HCT116 (cell line): ENCODE measurements at regions not wholly inside any gene's neighbourhood (a gene's known extent, or its start where the extent isn't known, plus 50 kb on each side); places are given as distances from the start of the nearest gene placed in this dataset.

Experiments used
- ATAC-seq: fragments of 200-7000 bp; cut with Tn5 transposase; 2 replicates; pipeline ENCODE4 v1.9.1; 2020; ENCODE audit warnings: mild to moderate bottlenecking, moderate library complexity
- BruUV-seq: library from RNA; stranded (reverse); fragments of 400-500 nt; replicated peaks from 2 replicates; lab custom pipeline; 2021; lab: Mats Ljungman, UMichigan
- CTCF ChIA-PET: fragments of 300-600 bp; sonication (Branson Sonifier 250); formaldehyde crosslinking; loops from one replicate; lab custom pipeline; 2021; ENCODE audit warnings: antibody characterized with exemption; lab: Charles Lee
- POLR2A ChIA-PET: fragments of 300-600, 350-600 bp; sonication (Branson Sonifier 250); formaldehyde crosslinking; loops from one replicate; lab custom pipeline; 2021; ENCODE audit warnings: antibody characterized with exemption; lab: Charles Lee
- RAD21 ChIA-PET, 2 experiments: fragments of 300-600 bp; sonication (Branson Sonifier 250); formaldehyde crosslinking; loops; one replicate each; lab custom pipeline; 2023; ENCODE audit warnings: low total read pairs in 2 of 2; ENCODE audit not compliant: uncharacterized antibody in 2 of 2, unreplicated experiment in 2 of 2, low non-redundant PET in 1 of 2; lab: Charles Lee
- DNase-seq: peaks from one replicate; pipeline ENCODE4 v3.0.0-alpha.2; 2010; ENCODE audit warnings: low read depth, low spot score
- H2AFZ ChIP-seq: fragments of 200-600 bp; shearing (Covaris generic), sonication (generic); 2 replicates; pipeline ENCODE4 v1.6.1; 2017; ENCODE audit warnings: low read depth, mixed run types, mixed read lengths, antibody characterized with exemption, low read length; ENCODE audit not compliant: poor library complexity, severe bottlenecking
- H3K27ac ChIP-seq: 2 replicates; pipeline ENCODE4 v1.5.1; 2012; ENCODE audit warnings: low read depth, low read length
- H3K27me3 ChIP-seq: fragments of 200-600 bp; sonication (generic); 2 replicates; pipeline ENCODE4 v1.6.1; 2016; ENCODE audit warnings: mixed run types, low read length, mixed read lengths; ENCODE audit not compliant: insufficient read depth
- H3K36me3 ChIP-seq, 2 experiments: fragments of 200-500 bp in 1 of 2; fragments of 200-600 bp in 1 of 2; sonication (Bioruptor generic) in 1 of 2; sonication (generic) in 1 of 2; 2 replicates each; pipeline versions ENCODE4 v1.5.1 to v1.6.1; 2014 to 2016; ENCODE audit warnings: low read length in 2 of 2, inconsistent platforms in 1 of 2, mixed read lengths in 1 of 2, mixed run types in 1 of 2; ENCODE audit not compliant: insufficient read depth in 2 of 2, control insufficient read depth in 1 of 2
- H3K4me1 ChIP-seq, 2 experiments: fragments of 200-600 bp in 1 of 2; sonication (generic) in 1 of 2; 2 replicates each; pipeline versions ENCODE4 v1.5.1 to v1.6.1; 2012 to 2017; ENCODE audit warnings: low read length in 2 of 2, inconsistent platforms in 1 of 2, mild to moderate bottlenecking in 1 of 2, mixed read lengths in 1 of 2, mixed run types in 1 of 2, moderate library complexity in 1 of 2; ENCODE audit not compliant: insufficient read depth in 2 of 2, control insufficient read depth in 1 of 2
- H3K4me2 ChIP-seq: fragments of 200-600 bp; sonication (generic); 2 replicates; pipeline ENCODE4 v1.6.1; 2017; ENCODE audit warnings: mixed run types, low read length, mixed read lengths
- H3K4me3 ChIP-seq, 2 experiments: fragments of 200-600 bp in 1 of 2; sonication (generic) in 1 of 2; replicated peaks in 1 of 2; 2 replicates each; pipeline ENCODE4 v1.5.1; 2011 to 2016; ENCODE audit warnings: low read length in 2 of 2, control low read depth in 1 of 2, low read depth in 1 of 2, mild to moderate bottlenecking in 1 of 2, mixed read lengths in 1 of 2, mixed run types in 1 of 2
- H3K79me2 ChIP-seq: fragments of 200-600 bp; sonication (generic); 2 replicates; pipeline ENCODE4 v1.6.1; 2017; ENCODE audit warnings: mild to moderate bottlenecking, mixed run types, low read length, moderate library complexity, mixed read lengths; ENCODE audit not compliant: insufficient read depth
- H3K9ac ChIP-seq: fragments of 200-600 bp; sonication (generic); 2 replicates; pipeline ENCODE4 v1.6.1; 2016; ENCODE audit warnings: low read length, mixed read lengths
- H3K9me2 ChIP-seq: fragments of 200-600 bp; sonication (generic), shearing (Covaris generic); 2 replicates; pipeline ENCODE4 v1.6.1; 2017; ENCODE audit warnings: mixed run types, mild to moderate bottlenecking, moderate library complexity; ENCODE audit not compliant: insufficient read depth
- H3K9me3 ChIP-seq, 2 experiments: fragments of 200-500 bp in 1 of 2; fragments of 200-600 bp in 1 of 2; sonication (Bioruptor generic) in 1 of 2; sonication (generic) in 1 of 2; 2 replicates each; pipeline ENCODE4 v1.6.1; 2014 to 2017; ENCODE audit warnings: low read length in 2 of 2, mixed read lengths in 2 of 2, inconsistent platforms in 1 of 2, low read depth in 1 of 2, mild to moderate bottlenecking in 1 of 2, mixed run types in 1 of 2, moderate library complexity in 1 of 2; ENCODE audit not compliant: control insufficient read depth in 1 of 2, insufficient read depth in 1 of 2
- H4K20me1 ChIP-seq: fragments of 200-600 bp; sonication (generic), shearing (Covaris generic); 2 replicates; pipeline ENCODE4 v1.6.1; 2017; ENCODE audit warnings: mixed run types, mild to moderate bottlenecking, moderate library complexity; ENCODE audit not compliant: insufficient read depth
- EGR1 ChIP-seq: IDR thresholded peaks from 2 replicates; pipeline ENCODE4 v1.6.1; 2012; ENCODE audit warnings: low read depth
- ELF1 ChIP-seq: IDR thresholded peaks from 2 replicates; pipeline ENCODE4 v1.6.1; 2012; ENCODE audit warnings: low read depth, borderline replicate concordance
- EZH2 ChIP-seq: fragments of 200-600 bp; sonication (generic); IDR thresholded peaks from 2 replicates; pipeline ENCODE4 v1.6.1; 2017; ENCODE audit warnings: antibody characterized with exemption, mixed run types
- JUND ChIP-seq: IDR thresholded peaks from 2 replicates; pipeline ENCODE4 v1.6.1; 2012
- POLR2A ChIP-seq: IDR thresholded peaks from 2 replicates; pipeline ENCODE4 v1.7.0; 2011; ENCODE audit warnings: borderline replicate concordance; ENCODE audit not compliant: insufficient read depth, insufficient read length; ENCODE audit errors: extremely low read depth
- RAD21 ChIP-seq: IDR thresholded peaks from 2 replicates; pipeline ENCODE4 v1.6.1; 2012; ENCODE audit warnings: low read depth, mild to moderate bottlenecking
- SIN3A ChIP-seq: IDR thresholded peaks from 2 replicates; pipeline ENCODE4 v1.6.1; 2012; ENCODE audit warnings: low read depth
- SRF ChIP-seq: IDR thresholded peaks from 2 replicates; pipeline ENCODE4 v1.6.1; 2012; ENCODE audit warnings: low read depth
- ZFX ChIP-seq: fragments of 450-650 bp; IDR thresholded peaks from 2 replicates; pipeline ENCODE4 v1.6.1; 2017
- intact Hi-C: fragments of 100-400 bp; cut with micrococcal nuclease; formaldehyde crosslinking; loops from 2 replicates; pipeline ENCODE4 v1.10.0; 2022
- TF ChIP-seq, protein P1 (sequence below): IDR thresholded peaks from 2 replicates; pipeline ENCODE4 v1.6.1; 2012; ENCODE audit warnings: low read depth
- TF ChIP-seq, protein P2 (sequence below): IDR thresholded peaks from 2 replicates; pipeline ENCODE4 v1.6.1; 2011; ENCODE audit warnings: mild to moderate bottlenecking, low read length, moderate library complexity; ENCODE audit not compliant: insufficient replicate concordance; ENCODE audit errors: extremely low read depth
- TF ChIP-seq, protein P3 (sequence below): IDR thresholded peaks from 2 replicates; pipeline ENCODE4 v1.6.1; 2012

- POLR2A ChIA-PET, result no interaction called here
- CTCF ChIA-PET, result no interaction called here
- intact Hi-C loops, result no loop called here
- no peak overlapping the region for H3K27ac ChIP-seq
- H3K27me3 ChIP-seq, result no peaks in the 10 kb centered on the region
- H3K9me3 ChIP-seq, result no peaks in the 10 kb centered on the region
- ATAC-seq (no peak), DNase-seq (no peak)
- H4K20me1 ChIP-seq, result no peaks in the 10 kb centered on the region
- H3K79me2 ChIP-seq, result no peaks in the 10 kb centered on the region
- TF ChIP-seq ZFX (no peak), EGR1 (no peak), JUND (no peak), POLR2A (no peak), EZH2 (no peak), SIN3A (no peak), SRF (no peak), ELF1 (no peak), RAD21 (no peak)
- TF ChIP-seq, protein P1, sequence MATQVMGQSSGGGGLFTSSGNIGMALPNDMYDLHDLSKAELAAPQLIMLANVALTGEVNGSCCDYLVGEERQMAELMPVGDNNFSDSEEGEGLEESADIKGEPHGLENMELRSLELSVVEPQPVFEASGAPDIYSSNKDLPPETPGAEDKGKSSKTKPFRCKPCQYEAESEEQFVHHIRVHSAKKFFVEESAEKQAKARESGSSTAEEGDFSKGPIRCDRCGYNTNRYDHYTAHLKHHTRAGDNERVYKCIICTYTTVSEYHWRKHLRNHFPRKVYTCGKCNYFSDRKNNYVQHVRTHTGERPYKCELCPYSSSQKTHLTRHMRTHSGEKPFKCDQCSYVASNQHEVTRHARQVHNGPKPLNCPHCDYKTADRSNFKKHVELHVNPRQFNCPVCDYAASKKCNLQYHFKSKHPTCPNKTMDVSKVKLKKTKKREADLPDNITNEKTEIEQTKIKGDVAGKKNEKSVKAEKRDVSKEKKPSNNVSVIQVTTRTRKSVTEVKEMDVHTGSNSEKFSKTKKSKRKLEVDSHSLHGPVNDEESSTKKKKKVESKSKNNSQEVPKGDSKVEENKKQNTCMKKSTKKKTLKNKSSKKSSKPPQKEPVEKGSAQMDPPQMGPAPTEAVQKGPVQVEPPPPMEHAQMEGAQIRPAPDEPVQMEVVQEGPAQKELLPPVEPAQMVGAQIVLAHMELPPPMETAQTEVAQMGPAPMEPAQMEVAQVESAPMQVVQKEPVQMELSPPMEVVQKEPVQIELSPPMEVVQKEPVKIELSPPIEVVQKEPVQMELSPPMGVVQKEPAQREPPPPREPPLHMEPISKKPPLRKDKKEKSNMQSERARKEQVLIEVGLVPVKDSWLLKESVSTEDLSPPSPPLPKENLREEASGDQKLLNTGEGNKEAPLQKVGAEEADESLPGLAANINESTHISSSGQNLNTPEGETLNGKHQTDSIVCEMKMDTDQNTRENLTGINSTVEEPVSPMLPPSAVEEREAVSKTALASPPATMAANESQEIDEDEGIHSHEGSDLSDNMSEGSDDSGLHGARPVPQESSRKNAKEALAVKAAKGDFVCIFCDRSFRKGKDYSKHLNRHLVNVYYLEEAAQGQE, result no peak
- TF ChIP-seq, protein P2, sequence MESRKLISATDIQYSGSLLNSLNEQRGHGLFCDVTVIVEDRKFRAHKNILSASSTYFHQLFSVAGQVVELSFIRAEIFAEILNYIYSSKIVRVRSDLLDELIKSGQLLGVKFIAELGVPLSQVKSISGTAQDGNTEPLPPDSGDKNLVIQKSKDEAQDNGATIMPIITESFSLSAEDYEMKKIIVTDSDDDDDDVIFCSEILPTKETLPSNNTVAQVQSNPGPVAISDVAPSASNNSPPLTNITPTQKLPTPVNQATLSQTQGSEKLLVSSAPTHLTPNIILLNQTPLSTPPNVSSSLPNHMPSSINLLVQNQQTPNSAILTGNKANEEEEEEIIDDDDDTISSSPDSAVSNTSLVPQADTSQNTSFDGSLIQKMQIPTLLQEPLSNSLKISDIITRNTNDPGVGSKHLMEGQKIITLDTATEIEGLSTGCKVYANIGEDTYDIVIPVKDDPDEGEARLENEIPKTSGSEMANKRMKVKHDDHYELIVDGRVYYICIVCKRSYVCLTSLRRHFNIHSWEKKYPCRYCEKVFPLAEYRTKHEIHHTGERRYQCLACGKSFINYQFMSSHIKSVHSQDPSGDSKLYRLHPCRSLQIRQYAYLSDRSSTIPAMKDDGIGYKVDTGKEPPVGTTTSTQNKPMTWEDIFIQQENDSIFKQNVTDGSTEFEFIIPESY, result no peak
- TF ChIP-seq, protein P3, sequence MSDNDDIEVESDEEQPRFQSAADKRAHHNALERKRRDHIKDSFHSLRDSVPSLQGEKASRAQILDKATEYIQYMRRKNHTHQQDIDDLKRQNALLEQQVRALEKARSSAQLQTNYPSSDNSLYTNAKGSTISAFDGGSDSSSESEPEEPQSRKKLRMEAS, result no peak
- no peak overlapping the region for H3K9ac ChIP-seq
- no TSS peak for BruUV-seq
- H3K4me1 ChIP-seq, result no peaks in the 10 kb centered on the region
- no peak overlapping the region for H3K4me3 ChIP-seq
- no peak overlapping the region for H2AFZ ChIP-seq
- RAD21 ChIA-PET, result no interaction called here
- H3K4me2 ChIP-seq, result no peak overlapping the region
- H3K9me2 ChIP-seq, result no peaks in the 10 kb centered on the region
- H3K36me3 ChIP-seq, result no peaks in the 10 kb centered on the region
Observed at GRCh38 chr13:111853721-111854120, 213.2 kb upstream of the SOX1 start.
